Right hindlimb (tissue), 1 donor: ENCODE measurements at regions not wholly inside any gene's neighbourhood (a gene's known extent, or its start where the extent isn't known, plus 50 kb on each side); places are given as distances from the start of the nearest gene placed in this dataset.

Experiments used
- DNase-seq: peaks from one replicate; pipeline ENCODE4 v3.0.0-alpha.2; 2018

- DNase-seq = peak; percentile 24
Measured at GRCh38 chr7:85883-86515, 106.4 kb upstream of the FAM20C start.

- no peak for DNase-seq
Measured at GRCh38 chr7:86629-87028, 105.7 kb upstream of the FAM20C start.

- DNase-seq = peak; percentile 22
Measured at GRCh38 chr7:87047-87446, 105.3 kb upstream of the FAM20C start.

- DNase-seq = no peak
Measured at GRCh38 chr7:87671-88070, 104.7 kb upstream of the FAM20C start.

- no peak for DNase-seq
Measured at GRCh38 chr7:88095-88926, 104.1 kb upstream of the FAM20C start.

- no peak for DNase-seq
Measured at GRCh38 chr7:88927-89231, 103.5 kb upstream of the FAM20C start.

- peak; percentile 72 for DNase-seq
Measured at GRCh38 chr7:89232-90019, 102.9 kb upstream of the FAM20C start.

- peak; percentile 72 for DNase-seq
Measured at GRCh38 chr7:90111-91063, 102.0 kb upstream of the FAM20C start.

- no peak for DNase-seq
Measured at GRCh38 chr7:91396-92175, 100.8 kb upstream of the FAM20C start.

- no peak for DNase-seq
Measured at GRCh38 chr7:92231-92674, 100.1 kb upstream of the FAM20C start.

- no peak for DNase-seq
Measured at GRCh38 chr7:92888-93672, 99.3 kb upstream of the FAM20C start.

- DNase-seq = no peak
Measured at GRCh38 chr7:94251-94801, 98.0 kb upstream of the FAM20C start.

GRCh38 chr7:95180-95862 is 97.0 kb upstream of the FAM20C start:
- DNase-seq = no peak

- DNase-seq = no peak
Measured at GRCh38 chr7:95863-96260, 96.5 kb upstream of the FAM20C start.

- no peak for DNase-seq
Measured at GRCh38 chr7:96861-97260, 95.5 kb upstream of the FAM20C start.

- DNase-seq = no peak
Measured at GRCh38 chr7:97310-97841, 95.0 kb upstream of the FAM20C start.

GRCh38 chr7:101146-102046 is 91.0 kb upstream of the FAM20C start:
- no peak for DNase-seq

GRCh38 chr7:102047-102711 is 90.2 kb upstream of the FAM20C start:
- no peak for DNase-seq
